Gastroesophageal sphincter (tissue), 4 donors: ENCODE measurements at regions not wholly inside any gene's neighbourhood (a gene's known extent, or its start where the extent isn't known, plus 50 kb on each side); places are given as distances from the start of the nearest gene placed in this dataset.

Experiments
- ATAC-seq: fragments of 150-250 bp; one replicate; pipeline ENCODE4 v1.9.1; 2016; ENCODE audit warnings: mild to moderate bottlenecking, moderate library complexity
- H3K27ac ChIP-seq, 4 donors: fragments of 200-600 bp; sonication (generic) in 3 of 4; 1 replicate in 3 of 4; 2 replicates in 1 of 4; pipeline ENCODE4 v1.5.1; 2016 to 2019
- H3K27me3 ChIP-seq: fragments of 200-600 bp; sonication (generic); one replicate; pipeline ENCODE4 v1.5.1; 2019
- H3K36me3 ChIP-seq, 2 donors: fragments of 200-600 bp; sonication (generic); one replicate each; pipeline ENCODE4 v1.5.1; 2019; ENCODE audit warnings: control low read depth in 1 of 2
- H3K4me1 ChIP-seq, 3 donors: fragments of 200-600 bp; sonication (generic); 1 replicate in 2 of 3; 2 replicates in 1 of 3; pipeline ENCODE4 v1.5.1; 2016 to 2019; ENCODE audit warnings: control low read depth in 2 of 3
- H3K4me3 ChIP-seq, 2 donors: fragments of 200-600 bp; sonication (generic); one replicate each; pipeline ENCODE4 v1.5.1; 2019; ENCODE audit warnings: mild to moderate bottlenecking in 1 of 2, moderate library complexity in 1 of 2
- H3K9me3 ChIP-seq, 3 donors: fragments of 200-600 bp; sonication (generic); one replicate each; pipeline ENCODE4 v1.5.1; 2017 to 2019; ENCODE audit warnings: control low read depth in 2 of 3
- EP300 ChIP-seq: sonication (generic); formaldehyde crosslinking; IDR thresholded peaks from one replicate; pipeline ENCODE4 v1.6.1; 2017; ENCODE audit warnings: antibody characterized with exemption, mild to moderate bottlenecking
- POLR2A ChIP-seq, 2 donors: fragments of 450-650 bp; IDR thresholded peaks; one replicate each; pipeline ENCODE4 v1.6.1; 2017; ENCODE audit warnings: antibody characterized with exemption in 2 of 2, mild to moderate bottlenecking in 2 of 2, moderate library complexity in 1 of 2
- POLR2AphosphoS5 ChIP-seq: sonication (generic); formaldehyde crosslinking; IDR thresholded peaks from one replicate; pipeline ENCODE4 v1.6.1; 2017; ENCODE audit warnings: antibody characterized with exemption
- WGBS, 2 donors: methylation state at CpG; one replicate each; pipeline ENCODE4 v1.1.5; 2018; ENCODE audit warnings: low coverage in 1 of 2; 5-methylcytosine and 5-hydroxymethylcytosine counted together
- TF ChIP-seq, protein P1 (sequence below), 4 experiments: fragments of 200-600 bp in 2 of 4; fragments of 450-650 bp in 2 of 4; sonication (generic) in 1 of 4; IDR thresholded peaks; one replicate each; pipeline ENCODE4 v1.5.1; 2017 to 2019; ENCODE audit warnings: antibody characterized with exemption in 4 of 4, mild to moderate bottlenecking in 2 of 4, moderate library complexity in 2 of 4

DNA sequence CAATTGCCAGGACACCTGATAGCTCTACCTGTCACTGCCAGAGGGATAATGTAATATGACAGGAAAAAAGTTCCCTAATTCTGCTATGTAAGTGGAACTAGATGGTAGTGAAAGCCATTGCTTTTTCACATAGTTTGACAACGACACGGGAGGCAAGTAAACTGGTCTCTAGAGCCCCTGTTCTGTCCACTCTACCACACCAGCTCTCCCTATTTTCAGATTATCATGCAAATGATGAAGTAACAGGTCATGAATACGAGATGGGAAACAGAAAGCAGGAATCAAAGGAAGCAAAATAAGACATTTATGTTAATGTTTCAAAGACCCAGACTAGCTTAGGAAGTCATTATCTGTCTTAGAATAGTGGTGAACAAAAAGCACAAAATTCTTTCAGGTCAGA, 56.2 kb downstream of the TAF11L14 start:
- no peak for TF ChIP-seq POLR2A (IDR thresholded peaks at IDR 0.05)
- TF ChIP-seq EP300: no peak
- no peak for TF ChIP-seq POLR2AphosphoS5
- TF ChIP-seq, protein P1, sequence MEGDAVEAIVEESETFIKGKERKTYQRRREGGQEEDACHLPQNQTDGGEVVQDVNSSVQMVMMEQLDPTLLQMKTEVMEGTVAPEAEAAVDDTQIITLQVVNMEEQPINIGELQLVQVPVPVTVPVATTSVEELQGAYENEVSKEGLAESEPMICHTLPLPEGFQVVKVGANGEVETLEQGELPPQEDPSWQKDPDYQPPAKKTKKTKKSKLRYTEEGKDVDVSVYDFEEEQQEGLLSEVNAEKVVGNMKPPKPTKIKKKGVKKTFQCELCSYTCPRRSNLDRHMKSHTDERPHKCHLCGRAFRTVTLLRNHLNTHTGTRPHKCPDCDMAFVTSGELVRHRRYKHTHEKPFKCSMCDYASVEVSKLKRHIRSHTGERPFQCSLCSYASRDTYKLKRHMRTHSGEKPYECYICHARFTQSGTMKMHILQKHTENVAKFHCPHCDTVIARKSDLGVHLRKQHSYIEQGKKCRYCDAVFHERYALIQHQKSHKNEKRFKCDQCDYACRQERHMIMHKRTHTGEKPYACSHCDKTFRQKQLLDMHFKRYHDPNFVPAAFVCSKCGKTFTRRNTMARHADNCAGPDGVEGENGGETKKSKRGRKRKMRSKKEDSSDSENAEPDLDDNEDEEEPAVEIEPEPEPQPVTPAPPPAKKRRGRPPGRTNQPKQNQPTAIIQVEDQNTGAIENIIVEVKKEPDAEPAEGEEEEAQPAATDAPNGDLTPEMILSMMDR (IDR thresholded peaks at IDR 0.05): no peak
- no peaks in the 10 kb centered on the region for H3K27me3 ChIP-seq
- H3K27ac ChIP-seq: no peak overlapping the region
- no peaks in the 10 kb centered on the region for H3K9me3 ChIP-seq
- H3K4me3 ChIP-seq: no peak overlapping the region
- H3K4me1 ChIP-seq: no peaks in the 10 kb centered on the region
- ATAC-seq: no peak
- WGBS, 2 donors: 47 to 60% methylated on average over 1 to 2 of the region's 3 CpGs
- H3K36me3 ChIP-seq: no peaks in the 10 kb centered on the region

DNA sequence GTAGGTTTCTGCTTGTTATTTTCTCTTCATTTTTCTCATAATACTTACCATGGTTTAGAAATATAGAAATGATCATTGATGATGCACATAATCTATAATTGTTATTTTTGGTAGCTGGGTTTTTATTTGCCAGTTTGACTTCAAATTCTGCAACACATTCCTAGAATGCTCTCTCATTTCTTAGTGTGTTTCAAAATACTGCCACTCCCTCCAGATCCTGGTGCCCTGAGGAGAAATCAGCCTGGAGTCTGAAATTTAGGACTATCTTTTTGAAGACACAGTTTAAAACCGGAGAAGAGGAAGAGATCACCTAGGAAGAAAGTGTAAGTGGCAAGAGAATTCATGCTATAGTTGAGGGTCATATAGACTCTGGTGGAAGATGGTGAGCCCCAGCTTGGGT, 57.5 kb downstream of the TAF11L14 start:
- ATAC-seq: no peak
- Histone ChIP-seq H3K4me1 (no peaks in the 10 kb centered on the region), H3K9me3 (no peaks in the 10 kb centered on the region), H3K27ac (no peak overlapping the region), H3K36me3 (no peaks in the 10 kb centered on the region), H3K27me3 (no peaks in the 10 kb centered on the region), H3K4me3 (no peak overlapping the region)
- whole genome bisulfite sequencing, 2 donors: 83% methylated on average over 1 of the region's 1 CpG; no CpG with 5 or more reads in 1 of the 2 donors
- no peak for TF ChIP-seq EP300
- TF ChIP-seq, protein P1 (IDR thresholded peaks at IDR 0.05): no peak
- no peak for TF ChIP-seq POLR2AphosphoS5
- no peak for TF ChIP-seq POLR2A (IDR thresholded peaks at IDR 0.05)

DNA sequence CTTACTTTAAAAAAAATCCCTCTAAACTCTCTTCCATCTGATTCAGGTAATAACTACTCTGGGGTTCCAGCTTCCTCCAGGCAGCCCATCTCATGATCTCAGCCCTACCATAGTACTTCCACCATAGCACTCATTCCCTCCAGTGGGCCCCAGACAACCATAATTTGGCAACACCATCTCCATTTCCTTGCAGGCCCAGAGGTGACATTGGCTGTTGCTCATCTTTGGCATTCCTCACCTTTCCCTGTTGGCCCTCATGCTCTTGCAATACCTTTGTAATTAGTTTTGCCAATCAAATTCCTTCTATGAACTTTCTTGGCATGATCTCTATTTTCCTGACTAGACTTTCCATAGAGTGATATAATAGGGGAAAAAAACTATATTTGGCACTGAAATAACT, 60.1 kb downstream of the TAF11L14 start:
- no peaks in the 10 kb centered on the region for H3K36me3 ChIP-seq
- H3K27ac ChIP-seq: no peak overlapping the region
- H3K9me3 ChIP-seq: no peaks in the 10 kb centered on the region
- H3K4me1 ChIP-seq: no peaks in the 10 kb centered on the region
- H3K4me3 ChIP-seq: no peak overlapping the region
- ATAC-seq: no peak
- H3K27me3 ChIP-seq: no peaks in the 10 kb centered on the region
- TF ChIP-seq EP300 (no peak), POLR2A (IDR thresholded peaks at IDR 0.05) (no peak)
- TF ChIP-seq, protein P1 (IDR thresholded peaks at IDR 0.05): no peak

DNA sequence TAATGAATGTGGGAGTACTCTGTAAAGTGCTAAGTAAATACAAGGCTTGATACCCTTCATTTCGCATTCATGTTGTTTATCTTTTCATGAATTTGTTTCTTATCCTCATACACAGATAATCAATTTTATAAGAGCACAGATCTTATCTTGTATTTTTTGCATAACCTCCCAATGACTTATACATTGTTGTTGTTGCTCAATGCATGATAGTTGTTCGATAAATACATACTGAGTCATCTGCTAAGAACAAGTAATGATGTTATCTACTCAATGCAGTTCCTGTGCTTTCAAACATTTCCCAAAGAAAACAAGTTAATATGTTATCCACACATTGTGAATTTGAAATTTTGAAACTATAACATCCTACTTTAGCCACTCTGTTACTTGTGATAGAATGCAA, 60.7 kb downstream of the TAF11L14 start:
- H3K9me3 ChIP-seq: no peaks in the 10 kb centered on the region
- ATAC-seq: no peak
- H3K36me3 ChIP-seq: no peaks in the 10 kb centered on the region
- no peaks in the 10 kb centered on the region for H3K4me1 ChIP-seq
- no peaks in the 10 kb centered on the region for H3K27me3 ChIP-seq
- H3K27ac ChIP-seq: no peak overlapping the region
- TF ChIP-seq EP300 (no peak), POLR2AphosphoS5 (no peak), POLR2A (IDR thresholded peaks at IDR 0.05) (no peak)
- TF ChIP-seq, protein P1 (IDR thresholded peaks at IDR 0.05): no peak
- 72 to 78% methylated on average over 2 of the region's 2 CpGs for WGBS, 2 donors
- H3K4me3 ChIP-seq: no peak overlapping the region

DNA sequence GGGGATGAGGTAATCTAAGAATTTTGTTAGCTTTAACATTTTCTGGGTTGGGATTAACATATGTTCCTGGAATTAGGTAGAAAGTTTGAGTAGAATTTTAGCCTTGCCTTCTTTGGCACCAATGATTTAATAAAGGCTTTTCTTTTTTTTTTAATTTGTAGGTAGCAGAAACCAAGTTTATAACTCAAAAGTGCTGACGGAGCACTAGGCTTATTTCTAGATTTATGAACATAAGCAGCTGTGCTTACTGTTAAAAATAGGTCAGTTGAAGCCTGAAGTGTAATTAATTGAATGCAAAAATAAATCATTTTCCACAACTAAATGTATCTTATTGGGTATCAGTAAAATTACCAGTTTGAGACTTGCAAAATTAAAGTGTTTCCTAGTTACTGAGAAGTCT, 62.4 kb downstream of the TAF11L14 start:
- Histone ChIP-seq H3K4me3 (no peak overlapping the region), H3K9me3 (peaks cover 0 to 6% (median 0%) of the 10 kb centered on the region in 3 donors), H3K27me3 (no peaks in the 10 kb centered on the region), H3K36me3 (no peaks in the 10 kb centered on the region), H3K4me1 (no peaks in the 10 kb centered on the region), H3K27ac (no peak overlapping the region)
- 7 to 20% methylated on average over 1 of the region's 1 CpG for WGBS, 2 donors
- no peak for ATAC-seq
- TF ChIP-seq EP300 (no peak), POLR2AphosphoS5 (no peak)
- TF ChIP-seq, protein P1 (IDR thresholded peaks at IDR 0.05): no peak
